H1 (cell line): ENCODE measurements at regions not wholly inside any gene's neighbourhood (a gene's known extent, or its start where the extent isn't known, plus 50 kb on each side); places are given as distances from the start of the nearest gene placed in this dataset.

Experiments
- JUND ChIP-seq: IDR thresholded peaks from 2 replicates; pipeline ENCODE4 v1.6.1; 2011; ENCODE audit warnings: mild to moderate bottlenecking, improper control_type of control experiment, low read length
- POLR2A ChIP-seq, 2 experiments: IDR thresholded peaks; 1 replicate in 1 of 2; 2 replicates in 1 of 2; pipeline ENCODE4 v1.6.1; 2011; ENCODE audit warnings: low read depth in 2 of 2, low read length in 2 of 2, mild to moderate bottlenecking in 2 of 2; ENCODE audit errors: control extremely low read depth in 1 of 2
- POLR2AphosphoS5 ChIP-seq: IDR thresholded peaks from 2 replicates; pipeline ENCODE4 v1.6.1; 2011; ENCODE audit warnings: low read depth, low read length
- YY1 ChIP-seq: IDR thresholded peaks from 2 replicates; pipeline ENCODE4 v1.6.1; 2011; ENCODE audit warnings: low read depth, mild to moderate bottlenecking, low read length

GRCh38 chr16:26791169-26791568 lies 275.6 kb upstream of the C16orf82 start (continued):
- TF ChIP-seq YY1, result no peak
- TF ChIP-seq POLR2A (IDR thresholded peaks at IDR 0.05; ENCODE audit: control extremely low read depth in 1 of 2, low read depth in 2 of 2, low read length in 2 of 2), result no peak
- no peak for TF ChIP-seq POLR2AphosphoS5
- no peak for TF ChIP-seq JUND
